ENCODE measurements at regions not wholly inside any gene's neighbourhood (a gene's known extent, or its start where the extent isn't known, plus 50 kb on each side); places are given as distances from the start of the nearest gene placed in this dataset.

- DNase-seq: no peak
Observed at GRCh38 chr1:244352156-244352830, 99.4 kb downstream of the ADSS2 start.

- DNase-seq: peak; percentile 98 to 99
Observed at GRCh38 chr1:244353551-244354091, 98.1 kb downstream of the ADSS2 start.

DNA sequence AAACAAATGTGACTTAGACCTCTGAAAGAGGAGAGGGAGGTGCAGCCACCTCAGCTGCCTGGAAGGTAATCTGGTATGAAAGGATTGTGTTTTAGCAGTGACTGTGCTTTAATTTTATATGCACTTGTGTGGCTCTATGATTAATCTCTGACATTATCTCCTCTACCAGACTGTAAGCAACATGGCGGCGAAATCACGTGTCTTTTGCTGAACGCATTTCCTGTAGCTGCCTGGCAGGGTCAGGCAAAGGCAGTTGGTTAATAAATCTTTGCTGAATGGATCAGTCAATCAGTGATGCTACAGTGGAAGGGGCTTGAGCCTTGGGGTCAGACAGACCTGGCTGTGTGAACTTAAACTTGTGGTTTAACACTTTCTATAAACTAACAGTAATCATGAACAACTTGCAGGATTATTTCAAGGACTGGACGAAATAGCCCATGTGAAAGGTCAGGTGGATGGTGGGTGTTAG is 96.9 kb downstream of the ADSS2 start:
- DNase-seq: no peak

DNA sequence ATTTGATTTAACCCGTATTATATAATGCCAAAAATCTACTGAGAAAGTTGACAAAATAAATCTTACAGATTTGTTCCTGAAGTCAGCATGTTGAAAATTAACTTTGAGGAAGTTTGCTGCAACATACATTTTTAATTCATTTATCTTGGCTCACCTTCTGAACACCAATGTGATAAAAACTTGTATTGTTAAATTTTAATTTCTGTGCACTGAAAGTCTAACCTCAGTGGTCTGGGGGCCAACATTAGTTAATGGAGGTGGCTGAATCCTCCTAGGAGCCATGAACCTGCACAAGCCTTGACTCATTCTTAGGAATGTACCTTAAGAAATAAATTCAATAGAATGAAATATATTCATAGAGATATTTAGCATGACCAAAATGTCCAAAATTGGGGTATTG is 95.3 kb downstream of the ADSS2 start:
- no peak for DNase-seq

All from inflammatory macrophage (primary cell).